Fibroblast of pulmonary artery (primary cell): ENCODE measurements at regions not wholly inside any gene's neighbourhood (a gene's known extent, or its start where the extent isn't known, plus 50 kb on each side); places are given as distances from the start of the nearest gene placed in this dataset.
"Not testable (repeated sequence)": the region's sequence is repeated elsewhere in the genome, so short reads cannot be mapped to it uniquely, and the experiment has no call there.

Source experiments
- DNase-seq: peaks from one replicate; pipeline ENCODE4 v3.0.0-alpha.2; 2010; ENCODE audit warnings: low read depth
- H3K4me3 ChIP-seq: replicated peaks from 2 replicates; pipeline ENCODE4 v1.5.1; 2011; ENCODE audit warnings: low read depth, mild to moderate bottlenecking, control low read depth, low read length, moderate library complexity
- CTCF ChIP-seq: IDR thresholded peaks from 2 replicates; pipeline ENCODE4 v1.5.1; 2011; ENCODE audit warnings: mild to moderate bottlenecking, control low read depth, low read length, inconsistent platforms; ENCODE audit errors: missing control alignments

- no peak overlapping the region for H3K4me3 ChIP-seq
- no peak for DNase-seq
- no peak for TF ChIP-seq CTCF
These were observed 135.5 kb upstream of the MYT1L start for GRCh38 chr2:2466534-2466933.

DNA sequence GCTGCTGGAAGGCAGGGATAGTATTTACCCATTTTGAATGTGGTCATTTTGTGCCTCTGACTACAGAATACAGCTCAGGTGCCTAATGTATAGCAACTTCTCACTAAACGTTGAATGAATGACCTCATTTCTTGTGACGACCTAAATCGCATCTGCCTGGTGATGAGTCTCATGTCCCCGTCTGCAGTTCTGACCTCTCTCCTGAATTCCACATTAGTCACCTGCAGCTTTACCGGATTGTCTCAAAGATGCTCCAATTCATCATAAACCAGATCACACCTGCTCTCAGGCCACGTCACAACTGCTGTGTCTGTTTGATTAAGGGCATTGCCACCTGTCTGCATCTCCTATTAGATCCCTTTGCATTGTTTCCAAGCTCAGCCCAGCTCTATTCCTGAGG, 133.6 kb upstream of the MYT1L start:
- no peak for DNase-seq

GRCh38 chr2:2464094-2464493, 133.0 kb upstream of the MYT1L start:
- no peak for TF ChIP-seq CTCF
- no peak for DNase-seq
- H3K4me3 ChIP-seq = no peak overlapping the region

More for the DNA sequence above, 133.6 kb upstream of the MYT1L start:
- H3K4me3 ChIP-seq = no peak overlapping the region
- TF ChIP-seq CTCF = no peak

DNA sequence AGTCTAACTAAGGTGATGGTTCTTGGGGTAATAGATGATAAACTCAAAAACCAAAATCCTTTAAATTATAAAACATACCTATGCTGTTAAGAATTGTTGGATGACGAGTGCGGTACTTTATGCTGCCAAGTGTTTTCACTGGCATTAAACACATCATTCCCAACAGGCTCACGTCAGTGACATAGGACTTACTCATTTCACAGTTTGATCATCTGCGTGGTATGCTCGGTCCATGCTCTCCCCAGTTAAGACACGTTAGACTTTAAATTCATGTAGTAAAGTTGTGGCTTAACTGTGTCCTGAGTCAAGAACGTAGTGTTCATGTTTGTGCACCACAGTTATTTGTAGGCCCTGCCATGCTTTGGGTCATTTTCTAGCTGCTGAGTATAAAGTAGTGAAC, 125.6 kb upstream of the MYT1L start:
- TF ChIP-seq CTCF = no peak
- no peak for DNase-seq

GRCh38 chr2:2455151-2455550, 124.1 kb upstream of the MYT1L start:
- no peak for DNase-seq
- TF ChIP-seq CTCF = no peak
- no peak overlapping the region for H3K4me3 ChIP-seq

More for the DNA sequence above, 125.6 kb upstream of the MYT1L start:
- H3K4me3 ChIP-seq = no peak overlapping the region

GRCh38 chr2:2452961-2453360, 121.9 kb upstream of the MYT1L start:
- no peak overlapping the region for H3K4me3 ChIP-seq
- DNase-seq = no peak
- TF ChIP-seq CTCF = no peak

DNA sequence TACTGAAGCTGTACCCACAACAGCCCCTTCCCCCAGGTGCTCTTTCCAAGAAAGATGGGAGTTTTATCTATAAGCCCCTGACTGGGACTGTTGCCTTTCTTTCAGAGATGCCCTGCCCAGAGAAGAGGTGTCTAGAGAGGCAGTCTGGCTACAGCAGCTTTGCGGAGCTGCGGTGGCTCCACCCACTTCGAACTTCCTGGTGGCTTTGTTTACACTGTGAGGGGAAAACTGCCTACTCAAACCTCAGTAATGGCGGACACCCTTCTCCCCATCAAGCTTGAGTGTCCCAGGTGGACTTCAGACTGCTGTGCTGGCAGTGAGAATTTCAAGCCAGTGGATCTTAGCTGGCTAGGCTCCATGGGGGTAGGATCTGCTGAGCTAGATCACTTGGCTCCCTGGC, 120.2 kb upstream of the MYT1L start:
- not testable (repeated sequence) for DNase-seq, H3K4me3 ChIP-seq

- DNase-seq = no peak
- TF ChIP-seq CTCF = no peak
- H3K4me3 ChIP-seq = no peak overlapping the region
These were observed 117.1 kb upstream of the MYT1L start for GRCh38 chr2:2448178-2448577.
